Stimulated activated naive CD8-positive, alpha-beta T cell treated with anti-CD3 and anti-CD28 coated beads, Interleukin-15, Interleukin-2, amounts not matched to agents 100 ng/mL and 50 ng/mL, for 24 hours (primary cell): ENCODE measurements at regions not wholly inside any gene's neighbourhood (a gene's known extent, or its start where the extent isn't known, plus 50 kb on each side); places are given as distances from the start of the nearest gene placed in this dataset.
A peak's percentile ranks its signal among the peaks of the same experiment; 100 is the strongest.

ENCODE experiments used
- H3K27ac Mint-ChIP-seq: one replicate; pipeline ENCODE4 v1.8.0; 2021; ENCODE audit warnings: mild to moderate bottlenecking, mixed read lengths
- H3K27me3 Mint-ChIP-seq: one replicate; pipeline ENCODE4 v1.8.0; 2021; ENCODE audit warnings: mixed read lengths
- H3K36me3 Mint-ChIP-seq: one replicate; pipeline ENCODE4 v1.8.0; 2021; ENCODE audit warnings: low read depth, mixed read lengths
- H3K4me1 Mint-ChIP-seq: one replicate; pipeline ENCODE4 v1.8.0; 2021; ENCODE audit warnings: low read depth, mixed read lengths
- H3K4me3 Mint-ChIP-seq: one replicate; pipeline ENCODE4 v1.8.0; 2021; ENCODE audit warnings: mild to moderate bottlenecking, mixed read lengths
- H3K9me3 Mint-ChIP-seq: one replicate; pipeline ENCODE4 v1.8.0; 2021; ENCODE audit warnings: mixed read lengths

GRCh38 chrX:43019021-43019420 lies 241.1 kb upstream of the PPP1R2C start:
- Mint-ChIP-seq H3K27ac (no peak overlapping the region), H3K36me3 (peaks cover 4% of the 10 kb centered on the region), H3K9me3 (peaks cover 6% of the 10 kb centered on the region), H3K4me3 (no peak overlapping the region), H3K27me3 (no peaks in the 10 kb centered on the region), H3K4me1 (peaks cover 5% of the 10 kb centered on the region)

GRCh38 chrX:43025806-43026315 lies 247.9 kb upstream of the PPP1R2C start:
- no peak overlapping the region for H3K4me3 Mint-ChIP-seq
- peaks cover 6% of the 10 kb centered on the region for H3K9me3 Mint-ChIP-seq
- no peaks in the 10 kb centered on the region for H3K4me1 Mint-ChIP-seq
- peaks cover 4% of the 10 kb centered on the region for H3K36me3 Mint-ChIP-seq
- H3K27ac Mint-ChIP-seq, result no peak overlapping the region
- H3K27me3 Mint-ChIP-seq, result no peaks in the 10 kb centered on the region

GRCh38 chrX:43064096-43064495 lies 286.1 kb upstream of the PPP1R2C start:
- Mint-ChIP-seq H3K27me3 (no peaks in the 10 kb centered on the region), H3K9me3 (peaks cover 1% of the 10 kb centered on the region), H3K4me1 (no peaks in the 10 kb centered on the region), H3K27ac (no peak overlapping the region), H3K4me3 (no peak overlapping the region), H3K36me3 (no peaks in the 10 kb centered on the region)

- Mint-ChIP-seq H3K27ac (no peak overlapping the region), H3K9me3 (peaks cover 6% of the 10 kb centered on the region)
Observed at GRCh38 chrX:43065978-43066377, 288.0 kb upstream of the PPP1R2C start.

GRCh38 chrX:43068639-43069038 lies 290.7 kb upstream of the PPP1R2C start:
- Mint-ChIP-seq H3K36me3 (no peaks in the 10 kb centered on the region), H3K4me1 (no peaks in the 10 kb centered on the region), H3K9me3 (peaks cover 6% of the 10 kb centered on the region), H3K27me3 (no peaks in the 10 kb centered on the region), H3K27ac (no peak overlapping the region), H3K4me3 (no peak overlapping the region)

More at GRCh38 chrX:43065978-43066377, 288.0 kb upstream of the PPP1R2C start:
- H3K36me3 Mint-ChIP-seq, result no peaks in the 10 kb centered on the region
- no peak overlapping the region for H3K4me3 Mint-ChIP-seq
- H3K27me3 Mint-ChIP-seq, result no peaks in the 10 kb centered on the region
- no peaks in the 10 kb centered on the region for H3K4me1 Mint-ChIP-seq

GRCh38 chrX:43083016-43083415 lies 305.1 kb upstream of the PPP1R2C start:
- H3K4me3 Mint-ChIP-seq, result no peak overlapping the region
- no peaks in the 10 kb centered on the region for H3K27me3 Mint-ChIP-seq
- peaks cover 3% of the 10 kb centered on the region for H3K9me3 Mint-ChIP-seq
- H3K27ac Mint-ChIP-seq, result no peak overlapping the region
- no peaks in the 10 kb centered on the region for H3K4me1 Mint-ChIP-seq
- H3K36me3 Mint-ChIP-seq, result no peaks in the 10 kb centered on the region

- no peaks in the 10 kb centered on the region for H3K27me3 Mint-ChIP-seq
- no peaks in the 10 kb centered on the region for H3K4me1 Mint-ChIP-seq
- no peak overlapping the region for H3K4me3 Mint-ChIP-seq
- H3K27ac Mint-ChIP-seq, result no peak overlapping the region
- peaks cover 3% of the 10 kb centered on the region for H3K9me3 Mint-ChIP-seq
- no peaks in the 10 kb centered on the region for H3K36me3 Mint-ChIP-seq
Observed at GRCh38 chrX:43087830-43088229, 309.9 kb upstream of the PPP1R2C start.

- Mint-ChIP-seq H3K9me3 (no peaks in the 10 kb centered on the region), H3K4me3 (no peak overlapping the region), H3K36me3 (no peaks in the 10 kb centered on the region), H3K4me1 (peaks cover 5% of the 10 kb centered on the region), H3K27me3 (no peaks in the 10 kb centered on the region), H3K27ac (no peak overlapping the region)
Observed at GRCh38 chrX:43096830-43097229, 318.9 kb upstream of the PPP1R2C start.

- Mint-ChIP-seq H3K27me3 (no peaks in the 10 kb centered on the region), H3K27ac (no peak overlapping the region), H3K4me1 (peaks cover 9% of the 10 kb centered on the region), H3K4me3 (peak overlapping the region; percentile 19), H3K36me3 (no peaks in the 10 kb centered on the region), H3K9me3 (no peaks in the 10 kb centered on the region)
Observed at GRCh38 chrX:43106009-43106408, 328.0 kb upstream of the PPP1R2C start.

GRCh38 chrX:43108828-43109227 lies 330.9 kb upstream of the PPP1R2C start:
- H3K9me3 Mint-ChIP-seq, result no peaks in the 10 kb centered on the region

GRCh38 chrX:43121637-43122036 lies 343.7 kb upstream of the PPP1R2C start:
- Mint-ChIP-seq H3K9me3 (no peaks in the 10 kb centered on the region), H3K36me3 (no peaks in the 10 kb centered on the region), H3K4me1 (no peaks in the 10 kb centered on the region), H3K4me3 (no peak overlapping the region), H3K27ac (no peak overlapping the region), H3K27me3 (no peaks in the 10 kb centered on the region)

More at GRCh38 chrX:43108828-43109227, 330.9 kb upstream of the PPP1R2C start:
- H3K4me1 Mint-ChIP-seq, result peaks cover 9% of the 10 kb centered on the region
- H3K27ac Mint-ChIP-seq, result no peak overlapping the region
- no peaks in the 10 kb centered on the region for H3K36me3 Mint-ChIP-seq
- H3K4me3 Mint-ChIP-seq, result no peak overlapping the region
- no peaks in the 10 kb centered on the region for H3K27me3 Mint-ChIP-seq

- no peaks in the 10 kb centered on the region for H3K36me3 Mint-ChIP-seq
- no peaks in the 10 kb centered on the region for H3K27me3 Mint-ChIP-seq
- H3K4me1 Mint-ChIP-seq, result no peaks in the 10 kb centered on the region
- no peak overlapping the region for H3K27ac Mint-ChIP-seq
- no peak overlapping the region for H3K4me3 Mint-ChIP-seq
- H3K9me3 Mint-ChIP-seq, result peaks cover 3% of the 10 kb centered on the region
Observed at GRCh38 chrX:43139645-43140044, 361.7 kb upstream of the PPP1R2C start.

GRCh38 chrX:43140582-43140981 lies 362.6 kb upstream of the PPP1R2C start:
- H3K27me3 Mint-ChIP-seq, result no peaks in the 10 kb centered on the region
- H3K4me1 Mint-ChIP-seq, result no peaks in the 10 kb centered on the region
- no peaks in the 10 kb centered on the region for H3K36me3 Mint-ChIP-seq
- H3K27ac Mint-ChIP-seq, result no peak overlapping the region
- no peak overlapping the region for H3K4me3 Mint-ChIP-seq
- H3K9me3 Mint-ChIP-seq, result no peaks in the 10 kb centered on the region

- no peak overlapping the region for H3K27ac Mint-ChIP-seq
- no peaks in the 10 kb centered on the region for H3K4me1 Mint-ChIP-seq
- H3K9me3 Mint-ChIP-seq, result no peaks in the 10 kb centered on the region
- no peak overlapping the region for H3K4me3 Mint-ChIP-seq
- no peaks in the 10 kb centered on the region for H3K36me3 Mint-ChIP-seq
- H3K27me3 Mint-ChIP-seq, result no peaks in the 10 kb centered on the region
Observed at GRCh38 chrX:43141885-43142284, 363.9 kb upstream of the PPP1R2C start.

GRCh38 chrX:43148305-43148704 lies 370.3 kb upstream of the PPP1R2C start:
- H3K4me1 Mint-ChIP-seq, result peaks cover 11% of the 10 kb centered on the region
- H3K36me3 Mint-ChIP-seq, result no peaks in the 10 kb centered on the region
- no peaks in the 10 kb centered on the region for H3K27me3 Mint-ChIP-seq
- H3K27ac Mint-ChIP-seq, result no peak overlapping the region
- no peak overlapping the region for H3K4me3 Mint-ChIP-seq
- no peaks in the 10 kb centered on the region for H3K9me3 Mint-ChIP-seq

GRCh38 chrX:43165343-43165920 lies 387.5 kb upstream of the PPP1R2C start:
- H3K4me3 Mint-ChIP-seq, result peak overlapping the region; percentile 30
- H3K27me3 Mint-ChIP-seq, result no peaks in the 10 kb centered on the region
- peaks cover 4% of the 10 kb centered on the region for H3K9me3 Mint-ChIP-seq
- no peaks in the 10 kb centered on the region for H3K36me3 Mint-ChIP-seq
- H3K27ac Mint-ChIP-seq, result peak overlapping the region; percentile 55
- peaks cover 14% of the 10 kb centered on the region for H3K4me1 Mint-ChIP-seq
